ENCODE measurements at regions not wholly inside any gene's neighbourhood (a gene's known extent, or its start where the extent isn't known, plus 50 kb on each side); places are given as distances from the start of the nearest gene placed in this dataset.
A peak's percentile ranks its signal among the peaks of the same experiment; 100 is the strongest.

DNA sequence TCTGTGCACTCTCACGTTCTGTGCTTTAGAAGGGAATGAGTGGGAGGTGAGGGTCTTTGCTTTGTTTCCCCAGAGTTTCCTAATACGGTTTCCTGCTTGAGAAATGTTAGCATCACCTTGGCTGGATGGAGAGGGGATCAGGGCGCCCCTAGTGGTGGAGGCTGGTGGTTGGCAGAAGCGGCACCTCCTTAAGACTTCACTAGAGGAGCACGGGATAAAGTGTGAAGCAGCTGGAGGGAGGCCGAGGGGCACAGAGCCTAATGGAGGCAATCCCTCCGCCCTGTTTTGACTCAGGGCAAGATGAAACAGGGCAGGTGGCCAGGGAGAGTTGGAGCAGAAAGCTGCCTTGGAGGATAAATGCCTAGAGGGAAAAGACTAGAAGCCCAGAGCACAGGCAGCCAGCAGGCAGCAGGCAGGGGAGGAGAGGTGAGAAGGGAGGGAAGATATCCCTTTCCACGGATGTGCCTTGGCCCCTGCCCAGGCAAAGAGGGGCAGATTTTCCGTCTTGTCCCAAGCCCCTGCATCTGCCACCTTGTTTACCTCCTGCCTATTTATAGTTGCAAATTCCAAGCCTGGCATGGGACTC lies 56.0 kb upstream of the BTRC start:
- DNase-seq (ENCODE audit: low read depth in 4 of 4, low spot score in 1 of 4): peak; percentile 45 to 71 (median 67)

- DNase-seq (ENCODE audit: low read depth in 4 of 4, low spot score in 1 of 4): no peak
Measured at GRCh38 chr10:101299211-101299610, 54.8 kb upstream of the BTRC start.

DNA sequence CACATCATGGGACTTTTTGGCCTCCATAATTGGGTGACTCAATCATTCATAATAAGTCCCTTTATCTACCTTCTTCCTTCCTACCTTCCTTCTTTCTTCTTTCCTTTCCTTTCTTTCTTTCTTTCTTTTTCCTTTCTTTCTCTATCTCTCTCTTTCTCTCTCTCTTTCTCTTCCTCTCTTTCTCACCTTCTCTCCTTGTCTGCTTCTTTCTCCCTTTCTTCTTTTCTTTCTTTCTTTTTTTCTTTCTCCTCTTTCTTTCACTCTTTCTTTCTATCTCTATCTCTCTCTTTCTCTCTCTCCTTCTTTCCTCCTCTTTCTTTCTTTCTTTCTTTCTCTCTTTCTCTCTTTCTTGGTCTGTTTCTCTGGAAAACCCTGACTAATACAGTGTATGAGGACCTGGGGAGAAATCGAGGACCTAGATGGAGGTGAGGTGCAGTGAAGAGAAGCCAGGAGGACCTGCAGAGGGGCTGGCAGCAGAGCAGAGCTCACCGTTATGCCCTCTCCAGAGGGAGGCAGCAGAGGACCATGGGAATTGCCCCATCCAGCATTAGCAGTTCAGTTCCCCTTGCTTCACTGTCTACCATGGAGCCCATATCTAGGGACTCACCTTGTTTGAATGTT lies 52.7 kb upstream of the BTRC start:
- DNase-seq (ENCODE audit: low read depth in 4 of 4, low spot score in 1 of 4): peak in 2 of 4 experiments; percentile 13 to 22

- no peak for DNase-seq (ENCODE audit: low read depth in 4 of 4, low spot score in 1 of 4)
Measured at GRCh38 chr10:101303087-101303703, 50.8 kb upstream of the BTRC start.
